ENCODE measurements at regions not wholly inside any gene's neighbourhood (a gene's known extent, or its start where the extent isn't known, plus 50 kb on each side); places are given as distances from the start of the nearest gene placed in this dataset.

GRCh38 chr5:172583931-172584511, 57.0 kb upstream of the NEURL1B start:
- no peaks in the 10 kb centered on the region for H3K36me3 Mint-ChIP-seq (ENCODE audit: unreplicated experiment)
- H3K27ac Mint-ChIP-seq (ENCODE audit: unreplicated experiment), result no peak overlapping the region
- no peak for DNase-seq (ENCODE audit: extremely low spot score, unreplicated experiment)
- H3K9me3 Mint-ChIP-seq (ENCODE audit: unreplicated experiment), result no peaks in the 10 kb centered on the region
- H3K4me1 Mint-ChIP-seq (ENCODE audit: unreplicated experiment), result no peaks in the 10 kb centered on the region
- H3K4me3 Mint-ChIP-seq (ENCODE audit: unreplicated experiment), result no peak overlapping the region
- H3K27me3 Mint-ChIP-seq (ENCODE audit: unreplicated experiment), result peaks cover 84% of the 10 kb centered on the region
- TF ChIP-seq, protein P1, sequence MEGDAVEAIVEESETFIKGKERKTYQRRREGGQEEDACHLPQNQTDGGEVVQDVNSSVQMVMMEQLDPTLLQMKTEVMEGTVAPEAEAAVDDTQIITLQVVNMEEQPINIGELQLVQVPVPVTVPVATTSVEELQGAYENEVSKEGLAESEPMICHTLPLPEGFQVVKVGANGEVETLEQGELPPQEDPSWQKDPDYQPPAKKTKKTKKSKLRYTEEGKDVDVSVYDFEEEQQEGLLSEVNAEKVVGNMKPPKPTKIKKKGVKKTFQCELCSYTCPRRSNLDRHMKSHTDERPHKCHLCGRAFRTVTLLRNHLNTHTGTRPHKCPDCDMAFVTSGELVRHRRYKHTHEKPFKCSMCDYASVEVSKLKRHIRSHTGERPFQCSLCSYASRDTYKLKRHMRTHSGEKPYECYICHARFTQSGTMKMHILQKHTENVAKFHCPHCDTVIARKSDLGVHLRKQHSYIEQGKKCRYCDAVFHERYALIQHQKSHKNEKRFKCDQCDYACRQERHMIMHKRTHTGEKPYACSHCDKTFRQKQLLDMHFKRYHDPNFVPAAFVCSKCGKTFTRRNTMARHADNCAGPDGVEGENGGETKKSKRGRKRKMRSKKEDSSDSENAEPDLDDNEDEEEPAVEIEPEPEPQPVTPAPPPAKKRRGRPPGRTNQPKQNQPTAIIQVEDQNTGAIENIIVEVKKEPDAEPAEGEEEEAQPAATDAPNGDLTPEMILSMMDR (IDR thresholded peaks at IDR 0.05), result no peak

DNA sequence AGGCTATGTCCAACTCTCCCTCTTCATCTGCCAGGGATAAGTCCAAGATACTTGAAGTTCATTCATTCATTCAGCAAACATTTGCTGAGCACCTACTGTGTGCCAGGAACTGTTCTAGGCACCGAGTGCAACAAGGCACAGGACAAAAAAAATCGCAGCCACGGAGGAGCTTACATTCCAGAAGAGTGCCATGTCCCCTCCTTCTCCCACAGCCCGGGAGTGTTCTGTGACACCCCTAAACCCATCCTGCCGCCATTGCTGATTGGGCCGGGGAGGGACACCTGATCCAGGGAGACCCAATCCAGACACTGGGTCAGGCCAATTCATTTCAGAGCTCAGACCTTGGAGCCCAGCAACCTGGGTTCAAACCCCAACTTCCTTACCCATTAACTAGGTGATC, 58.1 kb upstream of the NEURL1B start:
- Mint-ChIP-seq H3K4me3 (ENCODE audit: unreplicated experiment) (no peak overlapping the region), H3K27ac (ENCODE audit: unreplicated experiment) (no peak overlapping the region), H3K36me3 (ENCODE audit: unreplicated experiment) (no peaks in the 10 kb centered on the region), H3K4me1 (ENCODE audit: unreplicated experiment) (no peaks in the 10 kb centered on the region), H3K27me3 (ENCODE audit: unreplicated experiment) (peaks cover 86% of the 10 kb centered on the region), H3K9me3 (ENCODE audit: unreplicated experiment) (no peaks in the 10 kb centered on the region)
- no peak for DNase-seq (ENCODE audit: extremely low spot score, unreplicated experiment)
- TF ChIP-seq, protein P1 (IDR thresholded peaks at IDR 0.05), result no peak

DNA sequence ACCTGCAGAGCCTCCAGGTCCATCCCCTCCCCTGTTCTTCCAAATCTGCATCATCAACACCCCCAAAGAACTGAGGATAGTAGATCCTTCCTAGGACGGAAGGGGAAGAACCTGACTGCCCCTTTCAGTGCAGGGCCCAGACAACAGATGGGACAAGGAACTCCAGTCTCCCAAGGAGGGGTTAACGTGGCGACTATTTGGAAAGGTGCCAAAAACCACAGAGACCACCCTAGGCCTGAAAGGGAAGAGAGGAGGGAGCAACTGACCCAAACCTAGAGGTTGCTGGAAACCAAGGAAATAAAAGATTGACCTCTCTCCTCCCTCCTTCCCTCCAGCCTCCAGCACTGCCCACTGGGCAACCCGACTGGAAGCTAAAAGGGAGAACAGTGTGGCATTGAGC, 59.7 kb upstream of the NEURL1B start:
- DNase-seq (ENCODE audit: extremely low spot score, unreplicated experiment), result no peak
- no peaks in the 10 kb centered on the region for H3K9me3 Mint-ChIP-seq (ENCODE audit: unreplicated experiment)
- H3K4me1 Mint-ChIP-seq (ENCODE audit: unreplicated experiment), result no peaks in the 10 kb centered on the region
- H3K27me3 Mint-ChIP-seq (ENCODE audit: unreplicated experiment), result peaks cover 82% of the 10 kb centered on the region
- no peaks in the 10 kb centered on the region for H3K36me3 Mint-ChIP-seq (ENCODE audit: unreplicated experiment)
- H3K4me3 Mint-ChIP-seq (ENCODE audit: unreplicated experiment), result no peak overlapping the region
- TF ChIP-seq, protein P1 (IDR thresholded peaks at IDR 0.05), result no peak
- no peak overlapping the region for H3K27ac Mint-ChIP-seq (ENCODE audit: unreplicated experiment)

DNA sequence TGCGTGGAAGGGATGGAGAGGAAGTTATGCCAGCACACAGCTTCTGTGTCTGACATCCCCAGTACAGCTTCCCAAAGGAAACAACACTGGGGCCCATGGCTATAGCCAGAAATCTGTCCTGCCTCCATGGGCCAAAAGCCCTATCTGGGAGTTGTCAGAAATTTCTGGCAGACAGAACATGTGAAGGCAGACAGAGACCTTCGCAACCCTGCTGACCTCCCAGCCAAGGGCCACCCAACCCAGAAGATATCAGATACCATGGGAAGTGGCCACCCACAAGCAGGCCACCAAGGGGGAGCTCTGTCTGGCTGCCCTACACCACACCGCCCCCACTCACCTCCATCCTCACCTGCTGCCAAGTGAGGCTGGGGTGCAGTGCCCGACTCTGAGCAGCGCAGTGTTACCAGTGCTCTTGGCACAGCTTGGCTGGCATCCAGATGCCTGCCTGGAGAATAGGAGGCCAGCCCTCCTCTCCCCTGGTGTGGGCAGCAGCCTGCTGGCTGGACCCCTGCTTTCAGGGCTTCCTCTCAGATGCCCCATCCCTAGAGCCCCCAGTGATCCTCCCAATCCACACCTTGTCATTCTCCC, 61.6 kb upstream of the NEURL1B start:
- Mint-ChIP-seq H3K27me3 (ENCODE audit: unreplicated experiment) (peaks cover 69% of the 10 kb centered on the region), H3K27ac (ENCODE audit: unreplicated experiment) (no peak overlapping the region), H3K36me3 (ENCODE audit: unreplicated experiment) (no peaks in the 10 kb centered on the region), H3K4me1 (ENCODE audit: unreplicated experiment) (no peaks in the 10 kb centered on the region), H3K4me3 (ENCODE audit: unreplicated experiment) (no peak overlapping the region), H3K9me3 (ENCODE audit: unreplicated experiment) (no peaks in the 10 kb centered on the region)
- no peak for DNase-seq (ENCODE audit: extremely low spot score, unreplicated experiment)
- TF ChIP-seq, protein P1 (IDR thresholded peaks at IDR 0.05), result no peak

GRCh38 chr5:172577267-172577909, 63.7 kb upstream of the NEURL1B start:
- Mint-ChIP-seq H3K27ac (ENCODE audit: unreplicated experiment) (no peak overlapping the region), H3K27me3 (ENCODE audit: unreplicated experiment) (peaks cover 56% of the 10 kb centered on the region), H3K4me1 (ENCODE audit: unreplicated experiment) (no peaks in the 10 kb centered on the region), H3K9me3 (ENCODE audit: unreplicated experiment) (no peaks in the 10 kb centered on the region), H3K36me3 (ENCODE audit: unreplicated experiment) (no peaks in the 10 kb centered on the region), H3K4me3 (ENCODE audit: unreplicated experiment) (no peak overlapping the region)
- TF ChIP-seq, protein P1 (IDR thresholded peaks at IDR 0.05), result no peak
- DNase-seq (ENCODE audit: extremely low spot score, unreplicated experiment), result no peak

Data from osteocyte (in vitro differentiated cells).